ENCODE measurements at regions not wholly inside any gene's neighbourhood (a gene's known extent, or its start where the extent isn't known, plus 50 kb on each side); places are given as distances from the start of the nearest gene placed in this dataset.

- dilution Hi-C loops (cut with MboI; ENCODE audit: extremely low pct_ligation_motif_present, low sequenced_read_pairs) (no loop called here), intact Hi-C loops (cut with micrococcal nuclease) (no loop called here)
- Histone ChIP-seq H3K27ac (ENCODE audit: insufficient read depth, low read depth, low read length) (no peak overlapping the region), H3K4me2 (ENCODE audit: insufficient read depth, low read length) (no peak overlapping the region), H4K20me1 (replicated peaks; ENCODE audit: control insufficient read depth, extremely low read depth, insufficient read depth, low read length) (no peaks in the 10 kb centered on the region), H3K27me3 (ENCODE audit: control insufficient read depth in 2 of 2, insufficient read depth in 2 of 2, low read length in 2 of 2) (no peaks in the 10 kb centered on the region), H3K4me1 (ENCODE audit: control insufficient read depth, extremely low read depth, insufficient read depth, low read length) (no peaks in the 10 kb centered on the region), H3K9me1 (replicated peaks; ENCODE audit: control insufficient read depth, extremely low read depth, insufficient read depth, low read length) (no peaks in the 10 kb centered on the region), H3K4me3 (replicated peaks in 1 of 3; ENCODE audit: insufficient read depth in 1 of 3, low read depth in 1 of 3, low read length in 3 of 3) (no peak overlapping the region), H3K79me2 (ENCODE audit: control insufficient read depth, insufficient read depth, low read length) (no peaks in the 10 kb centered on the region), H3K9ac (replicated peaks; ENCODE audit: extremely low read depth, insufficient read depth, low read length) (no peak overlapping the region), H2AFZ (ENCODE audit: low read depth, low read length) (no peak overlapping the region), H3K9me3 (replicated peaks; ENCODE audit: control insufficient read depth, insufficient read depth, low read length) (no peaks in the 10 kb centered on the region), H3K36me3 (ENCODE audit: control insufficient read depth in 2 of 2, extremely low read depth in 1 of 2, insufficient read depth in 2 of 2, low read length in 2 of 2) (no peaks in the 10 kb centered on the region)
- DNase-seq (ENCODE audit: low read depth, low spot score) (no peak), FAIRE-seq (no peak)
- POLR2A ChIA-PET, result no interaction called here
- CTCF ChIA-PET, result no interaction called here
- TF ChIP-seq JUN (IDR thresholded peaks at IDR 0.05; ENCODE audit: borderline replicate concordance, insufficient read depth, insufficient read length, low read depth) (no peak), GATA2 (IDR thresholded peaks at IDR 0.05; ENCODE audit: insufficient read depth, insufficient read length, low read depth, low read length) (no peak), CTCF (IDR thresholded peaks at IDR 0.05; ENCODE audit: extremely low read depth in 1 of 2, insufficient read depth in 1 of 2, low read depth in 1 of 2, low read length in 2 of 2) (no peak), EZH2 (IDR thresholded peaks at IDR 0.05; ENCODE audit: borderline replicate concordance, low read depth, low read length, severe bottlenecking) (no peak), FOS (IDR thresholded peaks at IDR 0.05; ENCODE audit: borderline replicate concordance, insufficient read depth, low read length) (no peak), POLR2A (IDR thresholded peaks at IDR 0.05; ENCODE audit: low read depth, low read length) (no peak), MYC (IDR thresholded peaks at IDR 0.05; ENCODE audit: low read depth, low read length) (no peak)
- TF ChIP-seq, protein P1, sequence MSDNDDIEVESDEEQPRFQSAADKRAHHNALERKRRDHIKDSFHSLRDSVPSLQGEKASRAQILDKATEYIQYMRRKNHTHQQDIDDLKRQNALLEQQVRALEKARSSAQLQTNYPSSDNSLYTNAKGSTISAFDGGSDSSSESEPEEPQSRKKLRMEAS (IDR thresholded peaks at IDR 0.05; ENCODE audit: insufficient read depth, insufficient read length), result no peak
- no TSS peak for BruUV-seq (replicated peaks)
Measured at GRCh38 chr1:166484871-166485270, 318.1 kb upstream of the FAM78B start.

Measured in endothelial cell of umbilical vein (primary cell).